Panc1 (cell line): ENCODE measurements at regions not wholly inside any gene's neighbourhood (a gene's known extent, or its start where the extent isn't known, plus 50 kb on each side); places are given as distances from the start of the nearest gene placed in this dataset.

Source experiments
- ATAC-seq: fragments of 200-7000 bp; cut with Tn5 transposase; 2 replicates; pipeline ENCODE4 v1.9.1; 2020; ENCODE audit warnings: mild to moderate bottlenecking, moderate library complexity
- BruUV-seq: library from RNA; stranded (reverse); fragments of 400-500 nt; replicated peaks from 2 replicates; lab custom pipeline; 2021; lab: Mats Ljungman, UMichigan
- CTCF ChIA-PET: fragments of 300-600 bp; sonication (Branson Sonifier 250); formaldehyde crosslinking; loops from one replicate; lab custom pipeline; 2022; ENCODE audit warnings: antibody characterized with exemption; lab: Charles Lee
- POLR2A ChIA-PET: fragments of 300-600 bp; sonication (Branson Sonifier 250); formaldehyde crosslinking; loops from one replicate; lab custom pipeline; 2022; ENCODE audit warnings: antibody characterized with exemption; lab: Charles Lee
- DNase-seq: peaks from one replicate; pipeline ENCODE4 v3.0.0-alpha.2; 2010; ENCODE audit warnings: low read depth, low spot score
- H3K27ac ChIP-seq: 2 replicates; pipeline ENCODE4 v1.5.1; 2011; ENCODE audit warnings: mild to moderate bottlenecking, low read length, inconsistent platforms
- H3K27me3 ChIP-seq: fragments of 200-500 bp; sonication (Bioruptor generic); 2 replicates; pipeline ENCODE4 v1.6.0; 2014; ENCODE audit warnings: low read length, inconsistent platforms; ENCODE audit not compliant: control insufficient read depth, insufficient read depth
- H3K36me3 ChIP-seq: fragments of 200-500 bp; sonication (Bioruptor generic); 2 replicates; pipeline ENCODE4 v1.5.1; 2014; ENCODE audit warnings: inconsistent platforms, mild to moderate bottlenecking, low read length, moderate library complexity; ENCODE audit not compliant: control insufficient read depth, insufficient read depth
- H3K4me1 ChIP-seq: 2 replicates; pipeline ENCODE4 v1.5.1; 2011; ENCODE audit warnings: inconsistent platforms, mild to moderate bottlenecking, low read length, moderate library complexity; ENCODE audit not compliant: control insufficient read depth, insufficient read depth
- H3K4me3 ChIP-seq, 2 experiments: 2 replicates each; pipeline ENCODE4 v1.5.1; 2011 to 2012; ENCODE audit warnings: low read depth in 2 of 2, low read length in 2 of 2, mild to moderate bottlenecking in 2 of 2, inconsistent platforms in 1 of 2, moderate library complexity in 1 of 2
- H3K9me3 ChIP-seq: fragments of 200-500 bp; sonication (Bioruptor generic); 2 replicates; pipeline ENCODE4 v1.5.1; 2014; ENCODE audit warnings: low read depth, mild to moderate bottlenecking, inconsistent platforms, low read length, moderate library complexity; ENCODE audit not compliant: control insufficient read depth, insufficient read depth
- POLR2AphosphoS5 ChIP-seq: IDR thresholded peaks from 2 replicates; pipeline ENCODE4 v1.6.1; 2012; ENCODE audit warnings: mild to moderate bottlenecking, low read depth, low read length, moderate library complexity
- SIN3A ChIP-seq: IDR thresholded peaks from 2 replicates; pipeline ENCODE4 v1.6.1; 2012; ENCODE audit warnings: low read depth, mild to moderate bottlenecking, low read length, moderate library complexity, borderline replicate concordance; ENCODE audit not compliant: insufficient read depth
- TCF7L2 ChIP-seq: IDR thresholded peaks from 2 replicates; pipeline ENCODE4 v1.6.1; 2011; ENCODE audit warnings: mild to moderate bottlenecking, low read depth, low read length, inconsistent platforms
- in situ Hi-C: cut with HindIII; loops from 2 replicates; pipeline ENCODE4 v1.10.0; 2016; ENCODE audit warnings: low sequenced_read_pairs, low pct_unique_long_range_greater_than_20kb
- intact Hi-C: fragments of 100-400 bp; cut with micrococcal nuclease; formaldehyde crosslinking; loops from one replicate; pipeline ENCODE4 v1.10.0; 2022; ENCODE audit not compliant: unreplicated experiment
- TF ChIP-seq, protein P1 (sequence below): fragments of 450-650 bp; IDR thresholded peaks from 2 replicates; pipeline ENCODE4 v1.5.1; 2017; ENCODE audit warnings: mild to moderate bottlenecking
- TF ChIP-seq, protein P2 (sequence below), 2 experiments: IDR thresholded peaks; 2 replicates each; pipeline ENCODE4 v1.6.1; 2011 to 2012; ENCODE audit warnings: low read depth in 2 of 2, control low read depth in 1 of 2, low read length in 1 of 2, mild to moderate bottlenecking in 1 of 2, moderate library complexity in 1 of 2; ENCODE audit not compliant: insufficient read depth in 1 of 2

DNA sequence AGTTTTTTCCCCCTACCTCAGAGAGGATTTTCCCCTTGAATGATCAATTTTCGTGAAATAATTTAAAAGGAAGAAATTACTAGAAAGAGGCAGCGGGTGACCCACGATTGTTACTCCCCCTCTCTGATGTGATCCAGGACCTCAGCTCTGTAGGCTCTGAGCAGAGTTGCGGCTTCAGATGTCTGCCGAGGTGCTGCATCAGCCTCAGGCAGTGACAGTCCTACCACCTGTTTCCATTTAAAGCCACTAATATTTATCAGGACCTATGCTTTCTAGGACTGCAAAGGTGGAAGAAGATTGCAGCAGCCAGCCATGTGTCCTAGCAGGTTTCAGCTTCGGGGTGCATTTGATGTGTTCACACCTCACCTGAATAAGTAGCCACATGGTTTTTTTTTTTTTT is 294.8 kb upstream of the C2CD4B start:
- no peak for DNase-seq
- intact Hi-C loops (no loop called here), in situ Hi-C loops (no loop called here)
- no peak for ATAC-seq
- Histone ChIP-seq H3K27ac (no peak overlapping the region), H3K36me3 (no peaks in the 10 kb centered on the region), H3K4me3 (no peak overlapping the region), H3K4me1 (0 out of 2 replicates have a peak, but pooled peaks cover 2% of the 10 kb centered on the region), H3K9me3 (no peaks in the 10 kb centered on the region), H3K27me3 (no peaks in the 10 kb centered on the region)
- ChIA-PET CTCF (interaction anchor here (0.6 kb wide), 2 partner anchors 21 to 28 kb away, joined by 3 to 8 read pairs; no protein-coding TSS in a partner anchor), POLR2A (no interaction called here)
- TF ChIP-seq TCF7L2 (no peak), SIN3A (no peak), POLR2AphosphoS5 (no peak)
- TF ChIP-seq, protein P1, sequence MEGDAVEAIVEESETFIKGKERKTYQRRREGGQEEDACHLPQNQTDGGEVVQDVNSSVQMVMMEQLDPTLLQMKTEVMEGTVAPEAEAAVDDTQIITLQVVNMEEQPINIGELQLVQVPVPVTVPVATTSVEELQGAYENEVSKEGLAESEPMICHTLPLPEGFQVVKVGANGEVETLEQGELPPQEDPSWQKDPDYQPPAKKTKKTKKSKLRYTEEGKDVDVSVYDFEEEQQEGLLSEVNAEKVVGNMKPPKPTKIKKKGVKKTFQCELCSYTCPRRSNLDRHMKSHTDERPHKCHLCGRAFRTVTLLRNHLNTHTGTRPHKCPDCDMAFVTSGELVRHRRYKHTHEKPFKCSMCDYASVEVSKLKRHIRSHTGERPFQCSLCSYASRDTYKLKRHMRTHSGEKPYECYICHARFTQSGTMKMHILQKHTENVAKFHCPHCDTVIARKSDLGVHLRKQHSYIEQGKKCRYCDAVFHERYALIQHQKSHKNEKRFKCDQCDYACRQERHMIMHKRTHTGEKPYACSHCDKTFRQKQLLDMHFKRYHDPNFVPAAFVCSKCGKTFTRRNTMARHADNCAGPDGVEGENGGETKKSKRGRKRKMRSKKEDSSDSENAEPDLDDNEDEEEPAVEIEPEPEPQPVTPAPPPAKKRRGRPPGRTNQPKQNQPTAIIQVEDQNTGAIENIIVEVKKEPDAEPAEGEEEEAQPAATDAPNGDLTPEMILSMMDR, result no peak
- TF ChIP-seq, protein P2, sequence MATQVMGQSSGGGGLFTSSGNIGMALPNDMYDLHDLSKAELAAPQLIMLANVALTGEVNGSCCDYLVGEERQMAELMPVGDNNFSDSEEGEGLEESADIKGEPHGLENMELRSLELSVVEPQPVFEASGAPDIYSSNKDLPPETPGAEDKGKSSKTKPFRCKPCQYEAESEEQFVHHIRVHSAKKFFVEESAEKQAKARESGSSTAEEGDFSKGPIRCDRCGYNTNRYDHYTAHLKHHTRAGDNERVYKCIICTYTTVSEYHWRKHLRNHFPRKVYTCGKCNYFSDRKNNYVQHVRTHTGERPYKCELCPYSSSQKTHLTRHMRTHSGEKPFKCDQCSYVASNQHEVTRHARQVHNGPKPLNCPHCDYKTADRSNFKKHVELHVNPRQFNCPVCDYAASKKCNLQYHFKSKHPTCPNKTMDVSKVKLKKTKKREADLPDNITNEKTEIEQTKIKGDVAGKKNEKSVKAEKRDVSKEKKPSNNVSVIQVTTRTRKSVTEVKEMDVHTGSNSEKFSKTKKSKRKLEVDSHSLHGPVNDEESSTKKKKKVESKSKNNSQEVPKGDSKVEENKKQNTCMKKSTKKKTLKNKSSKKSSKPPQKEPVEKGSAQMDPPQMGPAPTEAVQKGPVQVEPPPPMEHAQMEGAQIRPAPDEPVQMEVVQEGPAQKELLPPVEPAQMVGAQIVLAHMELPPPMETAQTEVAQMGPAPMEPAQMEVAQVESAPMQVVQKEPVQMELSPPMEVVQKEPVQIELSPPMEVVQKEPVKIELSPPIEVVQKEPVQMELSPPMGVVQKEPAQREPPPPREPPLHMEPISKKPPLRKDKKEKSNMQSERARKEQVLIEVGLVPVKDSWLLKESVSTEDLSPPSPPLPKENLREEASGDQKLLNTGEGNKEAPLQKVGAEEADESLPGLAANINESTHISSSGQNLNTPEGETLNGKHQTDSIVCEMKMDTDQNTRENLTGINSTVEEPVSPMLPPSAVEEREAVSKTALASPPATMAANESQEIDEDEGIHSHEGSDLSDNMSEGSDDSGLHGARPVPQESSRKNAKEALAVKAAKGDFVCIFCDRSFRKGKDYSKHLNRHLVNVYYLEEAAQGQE (IDR thresholded peaks at IDR 0.05; ENCODE audit: insufficient read depth in 1 of 2, low read depth in 2 of 2, low read length in 1 of 2), result no peak
- no TSS peak for BruUV-seq

DNA sequence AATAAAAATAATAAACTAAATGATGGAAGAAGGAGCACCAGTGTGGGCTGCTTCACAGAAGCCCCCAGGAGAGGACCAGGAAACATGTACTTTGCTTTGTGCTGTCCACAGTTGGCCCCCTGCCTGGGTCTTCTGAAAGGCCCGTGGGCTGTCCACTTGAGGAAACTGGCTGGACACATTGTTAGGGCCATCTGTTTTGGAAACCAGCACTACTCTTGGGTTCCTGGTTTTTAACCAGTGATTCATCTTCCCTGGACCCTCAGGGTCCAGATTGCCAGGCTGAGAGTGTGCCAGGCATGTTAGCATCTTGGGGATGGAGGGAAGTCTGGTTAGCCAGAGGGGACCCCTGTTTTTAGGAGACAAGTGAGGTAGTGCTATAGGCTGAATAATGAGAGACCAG is 297.2 kb upstream of the C2CD4B start:
- CTCF ChIA-PET, result no interaction called here
- Histone ChIP-seq H3K4me1 (no peaks in the 10 kb centered on the region), H3K9me3 (no peaks in the 10 kb centered on the region), H3K36me3 (no peaks in the 10 kb centered on the region), H3K4me3 (no peak overlapping the region), H3K27ac (no peak overlapping the region), H3K27me3 (no peaks in the 10 kb centered on the region)
- ATAC-seq (no peak), DNase-seq (no peak)
- BruUV-seq, result no TSS peak
- intact Hi-C loops, result no loop called here
- TF ChIP-seq, protein P1, result no peak
- TF ChIP-seq POLR2AphosphoS5 (no peak), TCF7L2 (no peak)
- POLR2A ChIA-PET, result no interaction called here
- in situ Hi-C loops, result no loop called here
